VCaP (cell line): ENCODE measurements at regions not wholly inside any gene's neighbourhood (a gene's known extent, or its start where the extent isn't known, plus 50 kb on each side); places are given as distances from the start of the nearest gene placed in this dataset.

Experiments used
- H3K27ac ChIP-seq: fragments of 450-650 bp; 2 replicates; pipeline ENCODE4 v1.5.1; 2017
- CTCF ChIP-seq: fragments of 450-650 bp; conservative IDR thresholded peaks from 2 replicates; pipeline ENCODE4 v1.5.1; 2017; ENCODE audit warnings: mild to moderate bottlenecking, moderate library complexity

GRCh38 chr2:22842205-22842869 lies 542.6 kb upstream of the KLHL29 start:
- TF ChIP-seq CTCF = no peak
- H3K27ac ChIP-seq = no peak overlapping the region

- no peak for TF ChIP-seq CTCF
- H3K27ac ChIP-seq = no peak overlapping the region
Measured at GRCh38 chr2:22843919-22844537, 541.0 kb upstream of the KLHL29 start.

- no peak for TF ChIP-seq CTCF
Measured at GRCh38 chr2:22850310-22850709, 534.7 kb upstream of the KLHL29 start.

GRCh38 chr2:22854588-22854987 lies 530.4 kb upstream of the KLHL29 start:
- H3K27ac ChIP-seq = no peak overlapping the region
- TF ChIP-seq CTCF = no peak

More at GRCh38 chr2:22850310-22850709, 534.7 kb upstream of the KLHL29 start:
- no peak overlapping the region for H3K27ac ChIP-seq

- no peak for TF ChIP-seq CTCF
- H3K27ac ChIP-seq = no peak overlapping the region
Measured at GRCh38 chr2:22855081-22855480, 529.9 kb upstream of the KLHL29 start.

- no peak for TF ChIP-seq CTCF
Measured at GRCh38 chr2:22855761-22856184, 529.2 kb upstream of the KLHL29 start.

GRCh38 chr2:22867973-22868372 lies 517.0 kb upstream of the KLHL29 start:
- no peak for TF ChIP-seq CTCF
- H3K27ac ChIP-seq = no peak overlapping the region

More at GRCh38 chr2:22855761-22856184, 529.2 kb upstream of the KLHL29 start:
- H3K27ac ChIP-seq = no peak overlapping the region
